Central memory CD4-positive, alpha-beta T cell (primary cell): ENCODE measurements at regions not wholly inside any gene's neighbourhood (a gene's known extent, or its start where the extent isn't known, plus 50 kb on each side); places are given as distances from the start of the nearest gene placed in this dataset.
A peak's percentile ranks its signal among the peaks of the same experiment; 100 is the strongest.

Source experiments
- DNase-seq: peaks from one replicate; pipeline ENCODE4 v3.0.0; 2022

GRCh38 chr6:142561511-142562265 lies 259.9 kb downstream of the ADGRG6 start:
- peak; percentile 21 for DNase-seq

GRCh38 chr6:142562865-142563264 lies 261.1 kb downstream of the ADGRG6 start:
- no peak for DNase-seq

GRCh38 chr6:142566628-142567396 lies 265.0 kb downstream of the ADGRG6 start:
- peak; percentile 28 for DNase-seq

GRCh38 chr6:142567461-142567860 lies 265.7 kb downstream of the ADGRG6 start:
- DNase-seq: no peak

- DNase-seq: no peak
Observed at GRCh38 chr6:142568857-142569597, 267.2 kb downstream of the ADGRG6 start.

GRCh38 chr6:142569676-142570075 lies 267.9 kb downstream of the ADGRG6 start:
- DNase-seq: peak; percentile 10

GRCh38 chr6:142570221-142570671 lies 268.4 kb downstream of the ADGRG6 start:
- DNase-seq: no peak

GRCh38 chr6:142592876-142593275 lies 291.1 kb downstream of the ADGRG6 start:
- DNase-seq: no peak

- DNase-seq: no peak
Observed at GRCh38 chr6:142597836-142598235, 296.0 kb downstream of the ADGRG6 start.

- no peak for DNase-seq
Observed at GRCh38 chr6:142601427-142601826, 299.6 kb downstream of the ADGRG6 start.

- no peak for DNase-seq
Observed at GRCh38 chr6:142602972-142603371, 301.2 kb downstream of the ADGRG6 start.

- DNase-seq: no peak
Observed at GRCh38 chr6:142605922-142606485, 304.2 kb downstream of the ADGRG6 start.

GRCh38 chr6:142612956-142613355 lies 311.1 kb downstream of the ADGRG6 start:
- no peak for DNase-seq

- no peak for DNase-seq
Observed at GRCh38 chr6:142613981-142614380, 312.2 kb downstream of the ADGRG6 start.

- no peak for DNase-seq
Observed at GRCh38 chr6:142617158-142617557, 315.4 kb downstream of the ADGRG6 start.

GRCh38 chr6:142621822-142622221 lies 320.0 kb downstream of the ADGRG6 start:
- DNase-seq: no peak

GRCh38 chr6:142624978-142625715 lies 319.8 kb downstream of the HIVEP2 start:
- DNase-seq: no peak

GRCh38 chr6:142627474-142627873 lies 317.5 kb downstream of the HIVEP2 start:
- DNase-seq: no peak

GRCh38 chr6:142631517-142632385 lies 313.2 kb downstream of the HIVEP2 start:
- no peak for DNase-seq

- DNase-seq: no peak
Observed at GRCh38 chr6:142633317-142633716, 311.7 kb downstream of the HIVEP2 start.

GRCh38 chr6:142635130-142635529 lies 309.8 kb downstream of the HIVEP2 start:
- DNase-seq: no peak
